ENCODE measurements at regions not wholly inside any gene's neighbourhood (a gene's known extent, or its start where the extent isn't known, plus 50 kb on each side); places are given as distances from the start of the nearest gene placed in this dataset.

DNA sequence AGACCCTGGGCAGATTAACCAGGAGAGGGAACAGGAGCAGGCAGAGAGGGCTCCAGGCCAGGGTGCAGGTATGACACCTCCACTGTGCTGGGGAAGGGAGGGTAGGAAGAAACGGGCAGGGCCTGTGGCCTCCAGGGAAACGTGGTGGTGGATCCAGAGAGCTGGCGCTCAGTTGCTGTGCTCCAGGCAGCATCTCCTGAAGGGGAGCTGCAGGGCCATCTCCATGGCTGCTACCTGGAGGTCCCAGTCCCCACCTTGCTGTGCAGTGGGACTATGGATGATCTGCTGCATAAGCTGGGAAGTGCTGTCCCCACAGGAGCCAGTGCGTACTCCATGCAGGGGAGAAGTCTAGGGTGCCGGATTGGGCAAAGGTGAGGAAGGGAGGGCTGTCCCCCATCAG, 125.9 kb upstream of the RUNX3 start:
- TF ChIP-seq, protein P1, sequence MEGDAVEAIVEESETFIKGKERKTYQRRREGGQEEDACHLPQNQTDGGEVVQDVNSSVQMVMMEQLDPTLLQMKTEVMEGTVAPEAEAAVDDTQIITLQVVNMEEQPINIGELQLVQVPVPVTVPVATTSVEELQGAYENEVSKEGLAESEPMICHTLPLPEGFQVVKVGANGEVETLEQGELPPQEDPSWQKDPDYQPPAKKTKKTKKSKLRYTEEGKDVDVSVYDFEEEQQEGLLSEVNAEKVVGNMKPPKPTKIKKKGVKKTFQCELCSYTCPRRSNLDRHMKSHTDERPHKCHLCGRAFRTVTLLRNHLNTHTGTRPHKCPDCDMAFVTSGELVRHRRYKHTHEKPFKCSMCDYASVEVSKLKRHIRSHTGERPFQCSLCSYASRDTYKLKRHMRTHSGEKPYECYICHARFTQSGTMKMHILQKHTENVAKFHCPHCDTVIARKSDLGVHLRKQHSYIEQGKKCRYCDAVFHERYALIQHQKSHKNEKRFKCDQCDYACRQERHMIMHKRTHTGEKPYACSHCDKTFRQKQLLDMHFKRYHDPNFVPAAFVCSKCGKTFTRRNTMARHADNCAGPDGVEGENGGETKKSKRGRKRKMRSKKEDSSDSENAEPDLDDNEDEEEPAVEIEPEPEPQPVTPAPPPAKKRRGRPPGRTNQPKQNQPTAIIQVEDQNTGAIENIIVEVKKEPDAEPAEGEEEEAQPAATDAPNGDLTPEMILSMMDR (IDR thresholded peaks at IDR 0.05), result no peak
- TF ChIP-seq ZFX (IDR thresholded peaks at IDR 0.05; ENCODE audit: borderline replicate concordance), result no peak
